AG09319 (cell line): ENCODE measurements at regions not wholly inside any gene's neighbourhood (a gene's known extent, or its start where the extent isn't known, plus 50 kb on each side); places are given as distances from the start of the nearest gene placed in this dataset.

ENCODE experiments used
- DNase-seq: peaks from one replicate; pipeline ENCODE4 v3.0.0-alpha.2; 2010; ENCODE audit warnings: low read depth; ENCODE audit errors: extremely low read depth
- TF ChIP-seq, protein P1 (sequence below): IDR thresholded peaks from 2 replicates; pipeline ENCODE4 v1.5.1; 2011; ENCODE audit warnings: low read depth, mild to moderate bottlenecking, inconsistent platforms, low read length, moderate library complexity

GRCh38 chr13:106376401-106377112 lies 158.9 kb downstream of the EFNB2 start:
- TF ChIP-seq, protein P1, sequence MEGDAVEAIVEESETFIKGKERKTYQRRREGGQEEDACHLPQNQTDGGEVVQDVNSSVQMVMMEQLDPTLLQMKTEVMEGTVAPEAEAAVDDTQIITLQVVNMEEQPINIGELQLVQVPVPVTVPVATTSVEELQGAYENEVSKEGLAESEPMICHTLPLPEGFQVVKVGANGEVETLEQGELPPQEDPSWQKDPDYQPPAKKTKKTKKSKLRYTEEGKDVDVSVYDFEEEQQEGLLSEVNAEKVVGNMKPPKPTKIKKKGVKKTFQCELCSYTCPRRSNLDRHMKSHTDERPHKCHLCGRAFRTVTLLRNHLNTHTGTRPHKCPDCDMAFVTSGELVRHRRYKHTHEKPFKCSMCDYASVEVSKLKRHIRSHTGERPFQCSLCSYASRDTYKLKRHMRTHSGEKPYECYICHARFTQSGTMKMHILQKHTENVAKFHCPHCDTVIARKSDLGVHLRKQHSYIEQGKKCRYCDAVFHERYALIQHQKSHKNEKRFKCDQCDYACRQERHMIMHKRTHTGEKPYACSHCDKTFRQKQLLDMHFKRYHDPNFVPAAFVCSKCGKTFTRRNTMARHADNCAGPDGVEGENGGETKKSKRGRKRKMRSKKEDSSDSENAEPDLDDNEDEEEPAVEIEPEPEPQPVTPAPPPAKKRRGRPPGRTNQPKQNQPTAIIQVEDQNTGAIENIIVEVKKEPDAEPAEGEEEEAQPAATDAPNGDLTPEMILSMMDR = no peak
- DNase-seq = no peak

GRCh38 chr13:106375085-106375484 lies 160.4 kb downstream of the EFNB2 start:
- TF ChIP-seq, protein P1 = no peak
- no peak for DNase-seq

DNA sequence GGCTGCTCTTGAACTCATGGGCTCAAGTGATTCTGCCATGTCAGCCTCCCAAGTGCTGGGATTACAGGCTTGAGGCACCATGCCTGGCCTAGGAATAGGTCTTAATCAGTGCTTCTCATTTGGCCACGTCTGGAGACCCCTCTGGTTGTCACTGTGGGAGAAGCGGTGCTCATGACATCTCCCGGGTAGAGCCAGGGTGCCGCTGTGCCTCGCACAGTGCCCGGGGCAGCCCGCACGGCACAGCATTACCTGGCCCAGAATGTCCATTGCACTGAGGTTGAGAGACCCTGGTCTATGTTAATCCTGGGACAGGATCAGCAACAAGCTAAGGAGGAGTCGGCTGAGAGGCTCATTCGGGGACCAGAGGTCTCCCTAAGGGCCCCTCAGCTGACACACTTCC lies 160.8 kb downstream of the EFNB2 start:
- TF ChIP-seq, protein P1 = no peak

DNA sequence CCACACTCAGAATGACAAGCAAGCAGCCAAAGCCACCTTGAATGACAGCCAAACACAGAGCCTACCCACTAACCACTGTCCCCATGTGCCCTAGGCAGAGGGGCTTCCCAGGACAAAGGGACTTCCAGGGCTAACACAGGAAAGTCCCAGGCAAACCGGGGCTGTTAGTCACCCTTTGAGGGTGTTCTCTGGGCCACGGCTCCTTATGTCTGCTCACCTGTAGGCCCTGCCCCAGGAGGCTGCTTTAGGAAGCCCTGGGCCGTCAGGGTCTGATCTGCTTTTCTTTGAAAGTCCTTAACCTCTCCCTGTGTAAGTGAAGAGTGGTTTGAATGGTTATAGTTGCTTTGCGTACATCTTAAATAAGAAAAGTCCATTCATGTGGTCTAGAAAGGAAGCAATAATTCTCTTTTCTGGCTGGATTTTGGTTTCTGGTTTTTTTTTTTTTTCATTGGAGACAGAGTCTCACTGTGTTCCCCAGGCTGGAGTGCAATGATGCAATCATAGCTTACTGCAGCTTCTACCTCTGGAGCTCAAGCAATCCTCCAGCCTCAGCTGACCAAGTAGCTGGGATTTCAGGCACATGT lies 161.4 kb downstream of the EFNB2 start:
- no peak for DNase-seq
- TF ChIP-seq, protein P1 = no peak

More for the DNA sequence above, 160.8 kb downstream of the EFNB2 start:
- DNase-seq = no peak

- TF ChIP-seq, protein P1 = no peak
- DNase-seq = no peak
These were observed 162.0 kb downstream of the EFNB2 start for GRCh38 chr13:106373304-106373988.

DNA sequence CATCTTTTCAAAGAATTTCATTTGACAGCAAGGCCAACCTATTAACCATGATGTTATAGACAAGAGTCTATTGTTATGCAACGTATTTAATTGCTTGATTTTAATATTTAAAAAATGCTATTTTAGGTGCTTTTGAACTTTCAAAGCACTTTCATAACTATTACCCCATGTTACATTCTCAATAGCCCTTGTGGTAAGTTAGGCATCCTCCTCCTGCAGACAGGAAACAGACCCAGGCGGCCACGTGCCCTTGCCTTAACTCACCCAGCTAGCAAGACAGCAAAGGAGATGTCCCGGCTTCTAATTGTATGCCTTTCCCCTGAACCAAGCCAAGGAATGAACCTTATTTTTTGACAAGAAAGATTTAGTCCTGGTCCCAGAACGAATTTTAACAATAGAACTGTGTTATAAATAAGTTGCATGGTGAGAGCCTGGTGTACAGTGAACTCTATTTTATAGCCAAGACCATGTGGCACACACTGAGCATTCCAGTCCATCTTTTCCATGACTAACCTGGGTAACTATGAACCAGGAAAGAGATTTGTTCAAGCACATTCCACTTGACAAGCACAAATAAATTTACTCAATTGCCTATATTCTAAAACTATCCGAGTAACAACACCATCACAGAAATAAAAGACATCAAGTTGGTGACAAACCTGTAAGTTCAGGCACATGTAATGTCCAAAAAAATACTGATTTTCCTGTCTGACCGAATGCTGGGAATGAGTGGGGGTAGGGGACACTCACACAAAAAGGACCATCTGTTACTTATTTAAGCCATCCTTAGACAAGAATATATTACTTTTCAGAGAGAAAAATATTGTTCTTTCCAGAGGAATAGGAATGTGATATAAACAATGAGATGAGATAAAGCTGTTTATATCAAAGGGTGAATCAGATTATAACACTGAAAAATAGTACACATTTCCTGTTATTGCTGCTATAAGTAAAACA lies 163.0 kb downstream of the EFNB2 start:
- DNase-seq = no peak
- TF ChIP-seq, protein P1 = no peak
